Psoas muscle (tissue), 7 donors: ENCODE measurements at regions not wholly inside any gene's neighbourhood (a gene's known extent, or its start where the extent isn't known, plus 50 kb on each side); places are given as distances from the start of the nearest gene placed in this dataset.

Source experiments
- ATAC-seq, 4 donors: fragments of 200-7000 bp; cut with Tn5 transposase; one replicate each; pipeline ENCODE4 v1.9.1; 2020; ENCODE audit warnings: moderate library complexity in 3 of 4, mild to moderate bottlenecking in 2 of 4
- DNase-seq, 2 donors: peaks; one replicate each; pipeline ENCODE4 v3.0.0-alpha.2; 2020
- H3K27ac ChIP-seq: fragments of 200-600 bp; one replicate; pipeline ENCODE4 v1.8.0; 2022
- H3K27me3 ChIP-seq, 3 donors: fragments of 200-600 bp in 1 of 3; one replicate each; pipeline versions ENCODE4 v1.6.1 to v1.8.0; 2013 to 2022; ENCODE audit warnings: low read length in 2 of 3, mild to moderate bottlenecking in 2 of 3, moderate library complexity in 1 of 3; ENCODE audit not compliant: insufficient read depth in 3 of 3
- H3K36me3 ChIP-seq, 2 donors: fragments of 200-600 bp in 1 of 2; one replicate each; pipeline versions ENCODE4 v1.6.1 to v1.8.0; 2013 to 2022; ENCODE audit warnings: low read depth in 1 of 2, mild to moderate bottlenecking in 1 of 2, moderate library complexity in 1 of 2; ENCODE audit not compliant: insufficient read depth in 1 of 2
- H3K4me1 ChIP-seq: fragments of 200-600 bp; one replicate; pipeline ENCODE4 v1.8.0; 2022
- H3K4me3 ChIP-seq: fragments of 200-600 bp; one replicate; pipeline ENCODE4 v1.8.0; 2022; ENCODE audit warnings: mild to moderate bottlenecking
- H3K9me3 ChIP-seq: fragments of 200-600 bp; one replicate; pipeline ENCODE4 v1.8.0; 2022
- CTCF ChIP-seq: fragments of 200-600 bp; IDR thresholded peaks from one replicate; pipeline ENCODE4 v1.8.0; 2022; ENCODE audit warnings: antibody characterized with exemption
- WGBS, 3 donors: extraction: QIAGEN DNeasy Blood & Tissue Kit; methylation state at CpG; one replicate each; pipeline versions ENCODE4 v1.1.6 to v1.1.7; 2013; 5-methylcytosine and 5-hydroxymethylcytosine counted together
- intact Hi-C, 2 donors: fragments of 100-400 bp; cut with DNase I; formaldehyde crosslinking; loops; one replicate each; pipeline versions ENCODE4 v1.11.0 to v1.14.2; 2022
- donor health status: healthy with polysubstance abuse.
- donor health status: DM: no; HTN: no; CAD: no; lungs with moderate emphysema.
- donor health status: Bipolar disorder and iron deficiency.
- donor health status: healthy.
- donor health status: DM: yes; HTN: yes; CAD: no.
- donor health status: DM: no; HTN: no; CAD: no.
- donor health status: DM: yes; HTN: yes; CAD: no.

- H3K4me1 ChIP-seq, result no peaks in the 10 kb centered on the region
- H3K36me3 ChIP-seq, result no peaks in the 10 kb centered on the region
- DNase-seq, result no peak
- no peaks in the 10 kb centered on the region for H3K9me3 ChIP-seq
- intact Hi-C loops, result no loop called here
- ATAC-seq, result no peak
- no peak for TF ChIP-seq CTCF
- 59 to 67% (median 67%) methylated on average over 1 of the region's 1 CpG for WGBS, 3 donors
- no peak overlapping the region for H3K4me3 ChIP-seq
- H3K27ac ChIP-seq, result no peak overlapping the region
- H3K27me3 ChIP-seq, result no peaks in the 10 kb centered on the region
These were observed 1253.0 kb upstream of the PCDH7 start for GRCh38 chr4:29467044-29467717.
